Hematopoietic multipotent progenitor cell treated with erythropoietin and hydrocortisone succinate and interleukin-3 and kit ligand, for 8 days (in vitro differentiated cells): ENCODE measurements at regions not wholly inside any gene's neighbourhood (a gene's known extent, or its start where the extent isn't known, plus 50 kb on each side); places are given as distances from the start of the nearest gene placed in this dataset.

Experiments used
- DNase-seq: peaks from one replicate; pipeline ENCODE4 v3.0.0-alpha.2; 2015

DNA sequence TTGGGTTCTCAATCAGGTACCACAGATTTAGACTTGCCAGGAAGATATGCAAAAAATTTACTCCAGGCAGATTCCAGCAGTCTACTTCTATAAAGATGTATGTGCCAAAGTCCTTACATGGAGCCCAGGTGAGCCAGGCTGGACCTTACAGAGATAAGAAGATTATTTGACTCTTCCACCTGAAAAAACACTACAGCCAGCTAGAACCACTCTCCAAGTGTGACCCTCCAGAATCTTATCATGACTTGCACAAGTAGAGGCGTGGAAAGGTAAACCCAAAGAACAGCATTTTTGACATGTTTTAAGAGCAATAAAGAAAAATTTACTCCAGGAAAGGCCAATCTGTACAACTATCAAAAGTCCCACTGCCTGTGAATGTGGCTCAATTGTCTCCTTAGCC, 146.8 kb upstream of the DPT start:
- DNase-seq, result no peak

GRCh38 chr1:168876830-168877229, 147.8 kb upstream of the DPT start:
- no peak for DNase-seq

DNA sequence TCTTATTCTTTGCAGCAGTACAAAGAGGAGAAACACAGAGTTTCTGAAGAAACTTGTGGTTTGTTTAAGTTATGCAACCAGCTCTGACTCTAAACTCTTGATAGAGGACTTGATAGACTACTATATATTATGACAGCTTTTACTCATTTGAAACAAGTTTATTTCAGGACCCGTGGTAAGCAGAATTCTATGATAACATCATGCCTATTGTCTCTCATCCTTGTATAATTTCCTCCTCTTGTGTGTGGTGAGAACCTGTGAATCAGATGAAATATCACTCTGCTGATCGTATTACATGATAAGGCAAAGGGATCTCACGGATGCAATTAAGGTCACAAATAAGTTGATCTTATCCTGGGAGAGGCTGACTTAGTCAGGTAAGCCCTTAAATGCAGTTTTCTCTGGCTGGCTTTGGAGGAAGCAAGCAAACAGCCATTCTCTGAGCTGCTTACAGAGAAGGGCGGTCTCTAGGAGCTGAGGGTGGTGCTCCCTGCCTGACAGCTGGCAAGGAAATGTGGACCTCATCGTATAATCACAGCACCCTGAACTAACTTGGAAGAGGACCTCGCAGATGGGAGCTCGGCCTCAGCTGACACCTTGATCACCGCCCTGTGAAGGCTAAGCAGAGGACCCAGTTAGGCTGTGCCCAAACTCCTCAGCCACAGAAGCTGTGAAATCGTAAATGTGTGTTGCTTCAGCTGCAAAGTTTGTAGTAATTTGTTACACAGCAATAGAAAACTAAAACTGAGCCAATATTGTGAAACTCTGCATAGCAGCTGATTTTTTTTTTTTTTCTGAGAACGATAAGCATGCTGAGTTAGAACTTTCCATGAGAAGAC, 151.1 kb upstream of the DPT start:
- no peak for DNase-seq

DNA sequence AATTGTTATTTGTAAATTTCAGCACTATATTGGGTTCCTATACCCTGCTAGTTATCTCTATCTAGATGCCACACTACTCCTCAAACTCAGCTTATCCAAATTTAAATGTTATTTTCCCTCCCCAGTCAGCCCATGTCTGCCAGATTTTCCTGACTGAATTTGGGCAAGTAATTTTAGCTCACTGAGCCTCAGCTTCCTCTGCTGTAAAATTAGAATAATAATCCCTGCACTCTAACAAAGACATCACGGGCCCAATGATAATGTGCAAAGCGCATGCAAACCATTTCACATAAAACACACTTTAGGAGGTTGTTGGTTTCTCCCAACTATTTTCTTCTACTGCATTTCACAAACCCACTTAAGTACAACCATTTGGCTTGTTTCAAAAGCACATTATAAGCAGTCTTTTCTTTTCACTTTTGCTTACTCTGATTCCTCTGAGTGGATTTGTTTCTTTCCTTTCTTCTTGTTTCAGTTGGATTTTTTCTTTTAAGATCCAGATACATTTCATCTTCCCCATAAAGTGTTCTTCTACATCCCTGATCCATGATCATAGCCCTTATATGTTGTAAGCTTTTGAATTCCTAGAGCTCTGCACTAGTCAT, 152.8 kb upstream of the DPT start:
- DNase-seq, result no peak

DNA sequence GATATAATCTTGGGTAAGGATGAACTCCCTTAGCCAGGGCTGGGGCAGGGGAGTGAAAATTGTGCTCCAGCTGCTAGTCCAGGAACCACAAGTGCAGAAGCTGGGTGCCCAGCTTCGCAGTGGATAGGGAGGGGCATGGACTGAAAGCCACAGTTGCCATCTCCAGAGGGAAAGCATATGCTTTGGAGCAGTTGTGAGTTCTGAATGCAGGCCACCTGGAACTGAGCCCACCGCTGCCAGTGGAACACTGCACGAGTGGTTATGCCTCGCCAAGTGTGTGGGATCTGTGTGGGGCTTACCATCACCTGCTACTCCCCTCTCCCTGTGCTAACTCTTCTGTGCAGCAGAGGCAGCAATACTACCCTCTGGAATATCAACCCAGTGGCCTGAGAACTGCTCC, 158.4 kb upstream of the DPT start:
- DNase-seq, result no peak

GRCh38 chr1:168888418-168888817, 159.4 kb upstream of the DPT start:
- DNase-seq, result no peak

DNA sequence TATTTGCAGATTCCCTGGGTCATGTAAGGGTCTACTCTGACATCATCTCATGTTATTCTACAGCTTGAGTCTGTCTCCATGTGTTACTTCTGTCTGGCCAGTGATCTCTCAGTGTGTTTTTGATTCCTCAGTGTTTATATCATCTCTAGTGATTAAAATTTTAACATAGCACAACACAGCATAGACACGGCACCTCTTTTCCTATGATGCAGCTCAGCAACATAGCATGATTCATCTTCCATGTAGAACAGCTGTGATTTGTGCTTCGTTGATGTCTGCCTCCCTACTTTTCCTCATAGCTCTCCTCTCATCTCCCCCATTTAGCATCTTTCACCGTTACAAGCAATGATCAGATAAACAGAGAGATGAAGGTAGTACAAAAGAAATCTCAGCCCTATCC, 163.9 kb upstream of the DPT start:
- no peak for DNase-seq

DNA sequence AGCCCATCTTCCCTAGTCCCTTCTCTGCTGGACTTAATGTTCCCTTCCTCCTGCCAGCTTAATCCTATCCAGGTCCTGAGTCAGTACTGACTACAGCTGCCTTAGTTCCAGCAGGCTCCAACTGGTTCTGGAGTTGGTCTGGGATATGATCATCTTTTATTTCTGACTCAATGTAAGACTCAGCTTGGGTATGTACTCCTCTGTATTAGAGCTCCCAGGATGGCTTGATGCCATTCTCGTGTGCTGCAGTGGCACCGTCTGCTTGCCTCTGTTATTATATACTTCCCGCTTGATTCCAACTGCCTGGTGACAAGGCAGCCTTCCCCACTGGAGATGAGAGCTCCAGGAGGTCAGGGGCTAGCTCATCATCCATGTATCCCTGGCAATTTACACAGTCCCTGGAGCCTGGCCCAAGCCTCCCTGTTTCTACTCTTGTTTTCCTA, 164.4 kb upstream of the DPT start:
- no peak for DNase-seq

GRCh38 chr1:168894397-168894903, 165.4 kb upstream of the DPT start:
- no peak for DNase-seq

DNA sequence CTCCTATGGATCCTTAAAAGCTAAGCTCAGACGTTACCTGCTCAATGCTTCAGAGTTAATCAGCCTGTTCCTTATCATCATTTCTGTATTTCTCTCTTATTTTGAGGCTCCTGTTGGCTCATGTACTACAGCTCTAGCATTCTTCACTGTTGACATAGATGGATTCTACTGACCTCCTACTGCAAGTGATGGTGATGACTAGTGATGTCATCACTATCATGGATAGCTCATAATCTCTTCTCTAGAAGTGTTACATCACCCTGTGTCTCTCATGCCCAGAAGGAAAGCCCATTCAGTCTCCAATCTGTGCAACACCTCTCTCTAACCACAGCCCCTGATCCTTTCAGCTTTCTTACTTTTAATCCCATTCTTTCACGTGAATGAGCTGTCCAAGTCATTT, 168.2 kb upstream of the DPT start:
- no peak for DNase-seq

DNA sequence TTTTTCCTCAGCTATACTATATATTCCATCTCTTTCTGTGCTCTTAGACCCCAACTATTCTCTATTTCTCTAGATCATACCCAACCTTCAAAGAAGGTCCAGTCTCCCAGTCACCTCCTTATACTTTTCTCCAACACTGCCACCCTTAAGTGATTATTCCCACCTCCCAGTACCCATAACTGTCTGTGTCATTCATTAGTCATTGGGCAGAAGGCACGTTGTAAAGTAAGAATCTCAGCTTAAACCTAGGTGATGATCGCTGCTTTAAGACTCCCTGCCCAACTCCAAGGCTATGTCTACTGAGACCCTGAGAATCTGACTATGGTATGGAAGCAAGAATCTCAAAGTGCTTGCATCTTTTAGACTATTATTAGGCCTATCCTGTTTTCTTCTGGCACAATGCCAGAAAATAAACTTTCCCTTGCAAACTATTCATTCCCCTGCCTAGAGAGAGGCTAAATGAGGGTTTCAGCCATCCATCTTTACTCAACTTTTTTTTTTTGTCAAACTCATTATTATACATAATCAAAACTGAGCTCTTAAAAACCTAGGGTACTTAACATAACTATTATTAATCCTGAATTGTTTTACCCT, 174.3 kb upstream of the DPT start:
- no peak for DNase-seq

DNA sequence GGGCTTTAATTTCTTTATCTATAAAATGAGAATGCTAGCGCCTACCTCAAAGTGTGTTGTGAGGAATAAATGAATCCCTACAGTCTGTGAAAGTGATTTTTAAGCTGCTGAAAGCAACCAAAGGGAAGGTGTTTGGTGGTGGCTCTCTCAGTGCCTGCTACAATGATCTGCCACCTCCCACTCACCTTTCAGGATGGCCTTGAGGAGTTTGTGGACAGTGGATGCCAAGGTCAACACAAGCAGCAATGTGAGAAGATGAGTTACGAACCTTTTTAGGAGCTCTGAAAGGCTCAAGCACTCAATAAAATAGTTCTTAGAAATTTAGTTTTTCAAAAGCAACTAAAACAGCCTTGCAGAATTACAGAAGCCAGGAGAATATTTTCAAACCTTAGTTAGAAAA, 176.6 kb upstream of the DPT start:
- no peak for DNase-seq

GRCh38 chr1:168906367-168906766, 177.4 kb upstream of the DPT start:
- DNase-seq, result no peak

DNA sequence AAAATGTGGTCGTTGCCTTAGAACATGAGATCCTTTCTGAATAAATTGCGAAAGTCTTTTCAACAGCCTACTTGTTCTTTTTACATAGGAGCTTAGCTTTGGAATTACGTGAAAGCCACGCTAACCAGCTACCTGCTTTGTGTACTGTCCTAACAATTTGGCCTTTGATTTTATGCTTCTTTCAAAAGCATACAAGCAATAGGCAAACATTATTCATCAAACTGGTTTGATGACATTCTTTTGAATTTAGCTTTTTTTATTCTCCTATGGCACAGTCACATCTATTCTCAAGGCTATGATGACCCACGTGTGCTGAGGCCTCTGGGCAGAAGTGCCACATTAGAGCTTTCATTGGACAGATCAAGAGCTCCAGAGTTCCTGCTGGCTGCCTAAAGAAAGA, 178.0 kb upstream of the DPT start:
- no peak for DNase-seq

GRCh38 chr1:168907786-168908348, 178.9 kb upstream of the DPT start:
- DNase-seq, result no peak

GRCh38 chr1:168910403-168910802, 181.4 kb upstream of the DPT start:
- no peak for DNase-seq

DNA sequence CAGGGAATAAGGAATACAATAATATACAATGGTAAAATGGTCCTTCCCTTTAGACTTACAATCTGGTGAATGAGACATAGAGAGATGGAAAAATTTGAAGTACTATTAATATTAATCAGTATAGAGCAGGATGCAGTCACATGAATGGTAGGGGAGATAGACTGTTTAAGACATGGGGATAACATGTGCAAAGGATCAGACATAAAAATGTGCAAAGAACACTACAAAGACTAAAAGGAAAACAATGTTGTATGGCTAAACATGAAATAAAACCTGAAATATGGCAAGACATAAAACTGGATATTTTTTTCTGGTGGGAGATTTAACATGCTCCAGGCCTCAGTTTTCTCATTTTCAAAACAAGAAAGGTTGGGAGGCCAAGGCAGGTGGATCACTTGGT, 182.4 kb upstream of the DPT start:
- no peak for DNase-seq

- no peak for DNase-seq
Observed at GRCh38 chr1:168913711-168914463, 184.9 kb upstream of the DPT start.

DNA sequence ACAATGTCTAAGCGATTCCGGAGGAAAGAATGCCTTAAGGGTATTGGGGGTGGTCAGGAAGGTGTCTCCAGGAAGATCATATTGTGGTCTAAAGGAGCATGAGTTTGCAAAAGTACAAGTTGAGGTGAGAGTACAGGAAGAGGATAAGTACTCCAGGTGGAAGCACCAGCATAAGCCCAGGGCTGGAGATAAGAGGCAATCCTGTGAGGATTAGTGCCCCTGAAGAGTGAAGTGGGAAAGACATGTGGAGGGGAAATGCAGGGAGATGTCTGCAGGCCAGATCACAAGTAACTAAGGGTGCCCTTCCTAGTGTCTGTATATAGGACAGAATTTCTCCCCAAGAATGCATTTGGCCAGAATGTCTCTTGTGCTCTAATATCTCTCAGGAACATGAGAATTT, 188.3 kb upstream of the DPT start:
- no peak for DNase-seq

DNA sequence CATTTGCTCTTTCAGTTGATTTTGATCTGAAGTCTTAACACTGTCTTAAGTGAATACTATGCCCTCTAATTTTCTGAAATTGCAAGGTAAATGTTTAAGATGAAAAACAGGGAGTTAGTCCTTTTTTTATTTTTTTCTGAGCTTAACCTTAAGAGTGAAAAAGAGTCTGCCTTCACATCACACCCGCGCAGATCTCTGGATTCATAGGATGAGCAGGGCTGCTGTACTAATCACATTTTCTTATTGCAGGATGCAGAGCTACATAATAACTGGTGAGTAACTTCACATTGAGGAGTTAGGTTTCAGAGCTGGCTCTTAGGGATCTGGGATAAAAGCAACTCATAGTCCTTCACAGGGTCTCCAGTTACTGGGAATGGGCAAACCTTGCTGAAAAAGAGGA, 188.7 kb upstream of the ATP1B1 start:
- no peak for DNase-seq

GRCh38 chr1:168918860-168919741, 187.4 kb upstream of the ATP1B1 start:
- no peak for DNase-seq
